Body of pancreas (tissue), 4 donors: ENCODE measurements at regions not wholly inside any gene's neighbourhood (a gene's known extent, or its start where the extent isn't known, plus 50 kb on each side); places are given as distances from the start of the nearest gene placed in this dataset.

Experiments
- ATAC-seq: fragments of 150-250 bp; one replicate; pipeline ENCODE4 v1.9.1; 2016
- DNase-seq, 4 donors: peaks; one replicate each; pipeline ENCODE4 v3.0.0-alpha.2; 2019
- H3K27ac ChIP-seq, 4 donors: fragments of 200-600 bp; sonication (generic); 1 replicate in 3 of 4; 2 replicates in 1 of 4; pipeline versions ENCODE4 v1.5.1 to v1.6.1; 2016 to 2019; ENCODE audit warnings: mild to moderate bottlenecking in 1 of 4, mixed read lengths in 1 of 4, moderate library complexity in 1 of 4
- H3K27me3 ChIP-seq, 2 donors: fragments of 200-600 bp; sonication (generic); one replicate each; pipeline ENCODE4 v1.6.0; 2016; ENCODE audit warnings: mild to moderate bottlenecking in 1 of 2
- H3K36me3 ChIP-seq, 2 donors: fragments of 200-600 bp; sonication (generic); replicated peaks in 1 of 2; 2 replicates each; pipeline ENCODE4 v1.5.1; 2016; ENCODE audit warnings: low read depth in 2 of 2; ENCODE audit not compliant: insufficient read depth in 1 of 2
- H3K4me1 ChIP-seq: fragments of 200-600 bp; sonication (generic); one replicate; pipeline ENCODE4 v1.6.0; 2016
- H3K4me3 ChIP-seq, 2 donors: fragments of 200-600 bp; sonication (generic); 1 replicate in 1 of 2; 2 replicates in 1 of 2; pipeline ENCODE4 v1.5.1; 2016 to 2019
- H3K9me3 ChIP-seq, 3 donors: fragments of 200-600 bp; sonication (generic); 1 replicate in 2 of 3; 2 replicates in 1 of 3; pipeline ENCODE4 v1.5.1; 2016
- CTCF ChIP-seq, 7 experiments: fragments of 450-650 bp in 4 of 7; fragments of 200-600 bp in 3 of 7; sonication (generic) in 3 of 7; IDR thresholded peaks; one replicate each; pipeline ENCODE4 v1.5.1; 2016 to 2019; ENCODE audit warnings: antibody characterized with exemption in 7 of 7
- POLR2A ChIP-seq, 3 donors: fragments of 450-650 bp; IDR thresholded peaks; one replicate each; pipeline ENCODE4 v1.6.1; 2016; ENCODE audit warnings: antibody characterized with exemption in 3 of 3, mild to moderate bottlenecking in 2 of 3
- WGBS, 2 donors: methylation state at CpG; one replicate each; pipeline ENCODE4 v1.1.5; 2017; 5-methylcytosine and 5-hydroxymethylcytosine counted together
- intact Hi-C: fragments of 100-400 bp; cut with DNase I; formaldehyde crosslinking; loops from one replicate; pipeline ENCODE4 v1.15.1; 2023

- no peaks in the 10 kb centered on the region for H3K4me1 ChIP-seq
- intact Hi-C loops, result no loop called here
- ATAC-seq (no peak), DNase-seq (no peak)
- no peak overlapping the region for H3K4me3 ChIP-seq
- no peak overlapping the region for H3K27ac ChIP-seq
- H3K9me3 ChIP-seq, result no peaks in the 10 kb centered on the region
- H3K36me3 ChIP-seq, result no peaks in the 10 kb centered on the region
- H3K27me3 ChIP-seq, result no peaks in the 10 kb centered on the region
- 4 to 11% methylated on average over 1 of the region's 1 CpG for WGBS, 2 donors
- no peak for TF ChIP-seq POLR2A (IDR thresholded peaks at IDR 0.05)
- TF ChIP-seq CTCF (IDR thresholded peaks at IDR 0.05), result no peak
These were observed 375.3 kb downstream of the PCDH10 start for GRCh38 chr4:133524369-133524768.

- Histone ChIP-seq H3K27me3 (no peaks in the 10 kb centered on the region), H3K4me1 (no peaks in the 10 kb centered on the region), H3K4me3 (no peak overlapping the region), H3K9me3 (no peaks in the 10 kb centered on the region), H3K27ac (no peak overlapping the region), H3K36me3 (no peaks in the 10 kb centered on the region)
- intact Hi-C loops, result no loop called here
- TF ChIP-seq POLR2A (IDR thresholded peaks at IDR 0.05) (no peak), CTCF (IDR thresholded peaks at IDR 0.05) (no peak)
- ATAC-seq (no peak), DNase-seq (no peak)
These were observed 364.8 kb downstream of the PCDH10 start for GRCh38 chr4:133513901-133514300.

GRCh38 chr4:133498149-133498548 lies 349.1 kb downstream of the PCDH10 start:
- TF ChIP-seq POLR2A (IDR thresholded peaks at IDR 0.05) (no peak), CTCF (IDR thresholded peaks at IDR 0.05) (no peak)
- no peak overlapping the region for H3K4me3 ChIP-seq
- no peaks in the 10 kb centered on the region for H3K27me3 ChIP-seq
- intact Hi-C loops, result no loop called here
- no peaks in the 10 kb centered on the region for H3K36me3 ChIP-seq
- H3K4me1 ChIP-seq, result no peaks in the 10 kb centered on the region
- no peaks in the 10 kb centered on the region for H3K9me3 ChIP-seq
- H3K27ac ChIP-seq, result no peak overlapping the region
- ATAC-seq (no peak), DNase-seq (no peak)
- WGBS, 2 donors, result 74 to 77% methylated on average over 6 of the region's 6 CpGs

- WGBS, 2 donors, result 34 to 55% methylated on average over 1 of the region's 1 CpG
- intact Hi-C loops, result no loop called here
- ATAC-seq (no peak), DNase-seq (no peak)
- Histone ChIP-seq H3K9me3 (no peaks in the 10 kb centered on the region), H3K27me3 (no peaks in the 10 kb centered on the region), H3K36me3 (no peaks in the 10 kb centered on the region), H3K27ac (no peak overlapping the region), H3K4me1 (no peaks in the 10 kb centered on the region), H3K4me3 (no peak overlapping the region)
- TF ChIP-seq POLR2A (IDR thresholded peaks at IDR 0.05) (no peak), CTCF (IDR thresholded peaks at IDR 0.05) (no peak)
These were observed 344.7 kb downstream of the PCDH10 start for GRCh38 chr4:133493776-133494175.

DNA sequence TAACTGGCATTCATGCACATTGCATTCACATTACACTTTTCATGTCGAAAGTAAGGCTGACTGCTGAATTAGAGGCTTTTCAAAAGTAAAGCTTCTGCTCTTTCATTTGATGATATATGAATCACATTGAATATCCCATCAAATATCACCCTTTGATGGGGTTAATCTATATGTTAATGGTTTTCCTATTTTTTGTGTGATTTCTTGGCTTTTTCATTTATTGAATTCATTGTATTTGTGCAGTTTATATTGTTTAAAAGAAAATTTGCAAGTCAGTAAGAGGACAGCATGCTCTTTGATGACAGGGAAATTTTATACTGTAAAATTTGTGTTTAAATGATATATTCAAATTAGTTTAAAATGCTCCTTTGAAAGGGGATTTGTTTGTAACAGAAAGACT lies 344.1 kb downstream of the PCDH10 start:
- DNase-seq, result no peak
- Histone ChIP-seq H3K27ac (no peak overlapping the region), H3K4me1 (no peaks in the 10 kb centered on the region), H3K4me3 (no peak overlapping the region), H3K36me3 (no peaks in the 10 kb centered on the region), H3K9me3 (no peaks in the 10 kb centered on the region), H3K27me3 (no peaks in the 10 kb centered on the region)
- ATAC-seq, result no peak
- TF ChIP-seq CTCF (IDR thresholded peaks at IDR 0.05) (no peak), POLR2A (IDR thresholded peaks at IDR 0.05) (no peak)
- intact Hi-C loops, result no loop called here
- WGBS, 2 donors, result 43 to 62% methylated on average over 1 of the region's 1 CpG
